BLaER1 treated with 17β-estradiol and CSF1 and Interleukin-3, amounts not matched to agents 10 nM and 100 nM (cell line): ENCODE measurements at regions not wholly inside any gene's neighbourhood (a gene's known extent, or its start where the extent isn't known, plus 50 kb on each side); places are given as distances from the start of the nearest gene placed in this dataset.
A peak's percentile ranks its signal among the peaks of the same experiment; 100 is the strongest.

Experiments
- H3K27ac ChIP-seq, 11 experiments: shearing (Covaris generic); formaldehyde crosslinking; 2 replicates each; pipeline ENCODE4 v1.8.1; 2022
- H3K27me3 ChIP-seq, 11 experiments: shearing (Covaris generic); formaldehyde crosslinking; 2 replicates each; pipeline ENCODE4 v1.8.1; 2022
- H3K36me3 ChIP-seq, 11 experiments: shearing (Covaris generic); formaldehyde crosslinking; 2 replicates each; pipeline ENCODE4 v1.8.1; 2022
- H3K4me1 ChIP-seq, 10 experiments: shearing (Covaris generic); formaldehyde crosslinking; 2 replicates each; pipeline ENCODE4 v1.8.1; 2022
- H3K4me2 ChIP-seq, 11 experiments: shearing (Covaris generic); formaldehyde crosslinking; 2 replicates each; pipeline ENCODE4 v1.8.1; 2022
- H3K4me3 ChIP-seq, 10 experiments: shearing (Covaris generic); formaldehyde crosslinking; 2 replicates each; pipeline ENCODE4 v1.8.1; 2022
- H3K9ac ChIP-seq, 11 experiments: shearing (Covaris generic); formaldehyde crosslinking; 2 replicates each; pipeline ENCODE4 v1.8.1; 2022
- H3K9me3 ChIP-seq, 11 experiments: shearing (Covaris generic); formaldehyde crosslinking; replicated peaks in 1 of 11; 2 replicates each; pipeline ENCODE4 v1.8.1; 2022
- H4K20me1 ChIP-seq, 11 experiments: shearing (Covaris generic); formaldehyde crosslinking; 2 replicates each; pipeline ENCODE4 v1.8.1; 2022
- Cebpa-rat ChIP-seq, 11 experiments: shearing (Covaris generic); IDR thresholded peaks; 2 replicates each; pipeline ENCODE4 v1.8.1; 2022

DNA sequence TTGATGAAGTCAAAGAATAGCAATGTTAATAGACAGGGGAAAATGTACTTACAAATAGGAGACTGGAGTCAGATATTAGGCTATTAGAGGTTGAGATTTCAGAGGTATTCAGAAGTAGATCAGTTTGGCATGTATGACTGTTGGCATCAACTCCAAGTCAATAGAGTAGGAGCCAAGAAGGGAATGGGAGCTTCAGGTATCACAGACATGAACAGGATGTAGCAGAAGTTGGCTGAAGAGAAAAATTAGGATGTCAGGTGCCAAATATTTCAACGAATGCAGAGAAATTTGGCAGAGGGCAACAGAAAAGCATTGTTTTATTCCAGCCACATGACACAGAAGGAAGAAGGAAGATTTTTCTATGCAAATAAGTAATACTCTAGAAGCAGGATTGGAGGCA is 69.7 kb downstream of the GLYATL1 start:
- no peak overlapping the region for H3K4me3 ChIP-seq
- no peak overlapping the region for H3K9ac ChIP-seq
- H3K4me1 ChIP-seq = peaks cover 32 to 54% (median 37%) of the 10 kb centered on the region in 10 experiments
- peak overlapping the region; percentile 38 to 84 (median 56); a peak in 18 of 22 replicates for H3K4me2 ChIP-seq
- TF ChIP-seq Cebpa-rat (IDR thresholded peaks at IDR 0.05) = no peak
- peak overlapping the region in 1 of 11 experiments; percentile 72; a peak in 2 of 22 replicates for H3K27ac ChIP-seq
- no peaks in the 10 kb centered on the region for H4K20me1 ChIP-seq
- H3K36me3 ChIP-seq = no peaks in the 10 kb centered on the region
- H3K27me3 ChIP-seq = no peaks in the 10 kb centered on the region
- no peaks in the 10 kb centered on the region for H3K9me3 ChIP-seq

DNA sequence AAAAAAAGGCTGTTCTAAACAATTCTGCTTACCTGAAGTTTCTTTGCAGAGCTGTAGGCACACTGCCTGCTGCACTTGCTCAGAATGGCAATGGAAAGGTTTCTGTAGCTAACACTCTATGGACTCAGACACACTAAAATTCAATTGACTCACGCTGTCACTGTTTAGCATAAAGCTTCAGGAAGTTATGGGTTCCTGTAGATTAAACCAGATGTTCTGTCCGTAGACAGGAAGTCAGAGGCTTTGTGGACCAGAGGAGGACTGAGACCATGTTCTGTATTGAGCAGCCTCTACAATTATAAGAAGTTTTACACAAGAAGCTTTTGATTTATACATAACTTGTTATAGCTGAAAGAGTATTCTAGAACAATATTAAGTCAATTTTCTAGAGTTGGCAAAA is 70.4 kb downstream of the GLYATL1 start:
- Histone ChIP-seq H3K36me3 (no peaks in the 10 kb centered on the region), H3K27ac (peak overlapping the region in 6 of 11 experiments; percentile 30 to 72 (median 56); a peak in 10 of 22 replicates), H3K4me2 (peak overlapping the region; percentile 38 to 84 (median 56)), H3K9me3 (no peaks in the 10 kb centered on the region), H3K4me3 (no peak overlapping the region), H3K27me3 (no peaks in the 10 kb centered on the region), H3K4me1 (peaks cover 32 to 54% (median 37%) of the 10 kb centered on the region in 10 experiments), H4K20me1 (no peaks in the 10 kb centered on the region), H3K9ac (no peak overlapping the region)
- TF ChIP-seq Cebpa-rat (IDR thresholded peaks at IDR 0.05) = no peak

DNA sequence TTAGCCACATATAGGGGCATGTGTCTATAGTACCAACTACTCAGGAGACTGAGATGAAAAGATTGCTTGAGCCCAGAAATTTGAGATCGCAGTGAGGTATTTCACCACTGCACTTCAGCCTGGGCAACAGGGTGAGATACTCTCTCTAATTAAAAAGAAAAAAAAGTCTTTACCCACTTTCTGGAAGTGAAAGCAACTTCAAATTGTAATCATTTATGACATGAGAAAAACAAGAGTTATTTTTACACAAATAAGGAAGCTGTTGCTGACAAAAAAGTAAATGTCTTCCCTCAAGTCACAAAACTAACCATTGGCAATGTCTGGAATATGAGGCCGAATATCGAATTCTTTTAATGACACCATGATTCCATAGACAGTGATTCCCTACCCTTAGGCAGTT is 71.4 kb downstream of the GLYATL1 start:
- H3K4me1 ChIP-seq = peaks cover 32 to 54% (median 37%) of the 10 kb centered on the region in 10 experiments
- H3K4me3 ChIP-seq = no peak overlapping the region
- no peak for TF ChIP-seq Cebpa-rat (IDR thresholded peaks at IDR 0.05)
- H3K36me3 ChIP-seq = no peaks in the 10 kb centered on the region
- no peaks in the 10 kb centered on the region for H4K20me1 ChIP-seq
- peak overlapping the region in 3 of 11 experiments; percentile 21 to 32 (median 30); a peak in 5 of 22 replicates for H3K9ac ChIP-seq
- peak overlapping the region; percentile 38 to 84 (median 54); a peak in 18 of 22 replicates for H3K4me2 ChIP-seq
- peaks cover 0 to 10% (median 6%) of the 10 kb centered on the region in 11 experiments; a peak in 12 of 22 replicates for H3K9me3 ChIP-seq
- peak overlapping the region in 8 of 11 experiments; percentile 10 to 72 (median 42); a peak in 13 of 22 replicates for H3K27ac ChIP-seq
- no peaks in the 10 kb centered on the region for H3K27me3 ChIP-seq

- H3K36me3 ChIP-seq = no peaks in the 10 kb centered on the region
- no peaks in the 10 kb centered on the region for H4K20me1 ChIP-seq
- no peaks in the 10 kb centered on the region for H3K27me3 ChIP-seq
- peaks cover 0 to 10% (median 6%) of the 10 kb centered on the region in 11 experiments; a peak in 12 of 22 replicates for H3K9me3 ChIP-seq
- H3K27ac ChIP-seq = peak overlapping the region in 7 of 11 experiments; percentile 5 to 72 (median 40); a peak in 10 of 22 replicates
- H3K4me2 ChIP-seq = peak overlapping the region; percentile 17 to 84 (median 51); a peak in 21 of 22 replicates
- TF ChIP-seq Cebpa-rat (IDR thresholded peaks at IDR 0.05) = no peak
- peak overlapping the region in 1 of 11 experiments; percentile 15; a peak in 1 of 22 replicates for H3K9ac ChIP-seq
- H3K4me3 ChIP-seq = no peak overlapping the region
- H3K4me1 ChIP-seq = peaks cover 32 to 54% (median 37%) of the 10 kb centered on the region in 10 experiments
Measured at GRCh38 chr11:59011655-59012397, 72.5 kb downstream of the GLYATL1 start.

DNA sequence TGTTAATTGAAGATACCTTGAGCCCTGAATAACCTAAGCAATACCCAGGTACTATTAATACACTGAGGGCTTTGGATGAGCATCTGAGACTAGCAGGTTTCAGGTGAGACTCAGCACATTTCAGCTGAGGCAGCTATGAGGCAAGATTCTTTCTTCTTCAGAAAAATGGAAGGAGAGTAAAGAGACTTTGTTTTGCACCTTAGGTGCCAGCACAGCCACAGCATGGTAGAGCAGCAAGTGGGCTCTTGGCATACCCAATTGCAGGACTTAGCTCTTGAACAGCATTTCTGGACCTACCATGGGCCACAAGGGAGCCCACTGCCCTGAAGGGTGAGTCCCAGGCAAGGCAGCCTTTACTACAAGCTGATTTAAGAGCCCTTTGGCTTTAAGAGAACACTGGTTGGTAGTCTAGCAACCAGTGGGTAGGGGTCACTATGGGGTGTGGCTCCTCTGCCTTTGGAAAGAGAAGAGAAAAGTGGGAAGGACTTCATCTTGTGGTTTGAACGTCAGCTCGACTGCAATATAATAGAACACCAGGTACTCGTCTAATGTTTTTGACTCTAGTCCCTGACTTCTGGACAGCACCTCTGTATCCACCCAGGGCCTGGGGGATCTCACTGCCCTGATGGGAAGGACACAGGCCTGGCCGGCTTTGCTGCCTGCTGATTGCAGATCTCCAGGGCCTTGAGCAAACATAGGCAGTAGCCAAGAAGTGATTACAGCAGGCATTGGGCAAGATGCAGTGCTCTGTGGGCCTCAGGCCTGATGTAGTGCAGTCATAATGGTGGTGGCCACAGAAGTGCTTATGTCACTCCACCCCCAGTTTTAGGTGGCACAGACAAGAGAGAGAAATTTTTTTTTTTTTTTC is 73.3 kb downstream of the GLYATL1 start:
- Histone ChIP-seq H3K36me3 (no peaks in the 10 kb centered on the region), H3K9me3 (peaks cover 0 to 10% (median 6%) of the 10 kb centered on the region in 11 experiments; a peak in 12 of 22 replicates), H3K27ac (peak overlapping the region in 3 of 11 experiments; percentile 8 to 72 (median 40); a peak in 4 of 22 replicates), H3K9ac (no peak overlapping the region), H3K4me3 (no peak overlapping the region), H3K27me3 (no peaks in the 10 kb centered on the region), H3K4me1 (peaks cover 32 to 54% (median 37%) of the 10 kb centered on the region in 10 experiments), H4K20me1 (no peaks in the 10 kb centered on the region), H3K4me2 (peak overlapping the region; percentile 17 to 84 (median 51); a peak in 19 of 22 replicates)
- TF ChIP-seq Cebpa-rat (IDR thresholded peaks at IDR 0.05) = no peak

DNA sequence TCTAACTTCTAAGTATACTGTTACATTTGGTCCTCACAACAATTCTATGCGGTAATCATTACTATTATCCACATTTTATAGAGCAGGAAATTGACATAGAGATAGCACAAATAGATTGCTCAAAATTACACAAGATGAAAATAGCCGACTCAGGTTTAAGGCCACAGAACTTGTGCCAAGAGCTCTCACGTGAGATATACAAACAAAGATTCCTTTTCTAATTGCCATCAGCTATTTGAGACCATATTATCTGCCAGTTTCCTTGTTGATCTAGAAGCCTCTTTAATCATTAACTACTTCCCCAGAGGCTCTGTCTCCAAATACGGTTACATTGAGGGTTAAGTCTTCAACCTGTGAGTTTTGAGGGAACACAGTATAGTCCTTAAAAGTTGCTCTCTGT is 61.0 kb upstream of the GLYATL1B start:
- no peak overlapping the region for H3K4me3 ChIP-seq
- H4K20me1 ChIP-seq = no peaks in the 10 kb centered on the region
- H3K9me3 ChIP-seq = peaks cover 0 to 5% (median 0%) of the 10 kb centered on the region in 11 experiments; a peak in 2 of 22 replicates
- TF ChIP-seq Cebpa-rat (IDR thresholded peaks at IDR 0.05) = no peak
- no peak overlapping the region for H3K4me2 ChIP-seq
- no peak overlapping the region for H3K9ac ChIP-seq
- no peaks in the 10 kb centered on the region for H3K36me3 ChIP-seq
- no peak overlapping the region for H3K27ac ChIP-seq
- H3K4me1 ChIP-seq = no peaks in the 10 kb centered on the region
- no peaks in the 10 kb centered on the region for H3K27me3 ChIP-seq

- no peak overlapping the region for H3K4me3 ChIP-seq
- no peak for TF ChIP-seq Cebpa-rat (IDR thresholded peaks at IDR 0.05)
- H3K36me3 ChIP-seq = no peaks in the 10 kb centered on the region
- no peak overlapping the region for H3K27ac ChIP-seq
- no peaks in the 10 kb centered on the region for H3K4me1 ChIP-seq
- no peak overlapping the region for H3K9ac ChIP-seq
- peaks cover 0 to 5% (median 0%) of the 10 kb centered on the region in 11 experiments; a peak in 2 of 22 replicates for H3K9me3 ChIP-seq
- no peaks in the 10 kb centered on the region for H3K27me3 ChIP-seq
- H3K4me2 ChIP-seq = no peak overlapping the region
- H4K20me1 ChIP-seq = no peaks in the 10 kb centered on the region
Measured at GRCh38 chr11:59028105-59028504, 58.0 kb upstream of the GLYATL1B start.

DNA sequence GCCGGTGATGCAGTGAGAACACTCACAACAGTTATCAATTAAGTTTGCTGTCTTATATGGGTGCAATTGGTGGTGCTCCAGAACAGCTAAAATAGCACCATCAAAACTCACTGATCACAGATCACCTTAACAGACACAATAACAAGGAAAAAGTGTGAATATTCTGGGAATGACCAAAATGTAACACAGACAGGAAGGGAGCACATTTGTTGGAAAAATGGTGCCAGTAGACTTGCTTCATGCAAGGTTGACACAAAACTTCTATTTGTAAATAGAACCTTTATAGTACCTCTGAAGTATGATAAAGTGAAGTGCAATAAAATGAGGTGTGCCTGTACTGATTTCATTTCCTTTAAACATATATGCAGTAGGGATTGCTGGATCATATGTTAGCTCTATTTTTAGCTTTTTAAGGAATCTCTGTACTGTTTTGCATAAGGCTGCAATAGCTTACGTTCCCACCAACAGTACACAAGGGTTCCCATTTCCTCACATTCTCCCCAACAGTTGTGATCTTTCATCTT is 56.7 kb upstream of the GLYATL1B start:
- Histone ChIP-seq H3K9me3 (peaks cover 0 to 5% (median 0%) of the 10 kb centered on the region in 11 experiments; a peak in 2 of 22 replicates), H3K27ac (no peak overlapping the region), H3K4me3 (no peak overlapping the region), H3K9ac (no peak overlapping the region), H3K36me3 (no peaks in the 10 kb centered on the region), H3K27me3 (no peaks in the 10 kb centered on the region), H3K4me1 (no peaks in the 10 kb centered on the region), H4K20me1 (no peaks in the 10 kb centered on the region), H3K4me2 (no peak overlapping the region)
- TF ChIP-seq Cebpa-rat (IDR thresholded peaks at IDR 0.05) = no peak
